ENCODE measurements at regions not wholly inside any gene's neighbourhood (a gene's known extent, or its start where the extent isn't known, plus 50 kb on each side); places are given as distances from the start of the nearest gene placed in this dataset.

- Histone ChIP-seq H3K36me3 (no peaks in the 10 kb centered on the region), H3K9me3 (no peaks in the 10 kb centered on the region), H3K27me3 (no peaks in the 10 kb centered on the region), H3K27ac (no peak overlapping the region), H3K4me1 (peaks cover 7% of the 10 kb centered on the region in 2 donors), H3K4me3 (no peak overlapping the region)
- ATAC-seq (no peak), DNase-seq (no peak)
- in situ Hi-C loops (cut with MboI; ENCODE audit: low sequenced_read_pairs in 4 of 4): no loop called here
- intact Hi-C loops (cut with DNase I; ENCODE audit: low total_unique reads): no loop called here
- TF ChIP-seq CTCF (IDR thresholded peaks at IDR 0.05 in 4 of 5, conservative IDR thresholded peaks at IDR 0.05 in 1 of 5) (no peak), POLR2A (IDR thresholded peaks at IDR 0.05) (no peak)
Measured at GRCh38 chr4:128342762-128343161, 55.1 kb upstream of the PGRMC2 start.

- Histone ChIP-seq H3K27me3 (no peaks in the 10 kb centered on the region), H3K4me3 (no peak overlapping the region), H3K4me1 (no peaks in the 10 kb centered on the region), H3K36me3 (no peaks in the 10 kb centered on the region), H3K9me3 (no peaks in the 10 kb centered on the region), H3K27ac (no peak overlapping the region)
- DNase-seq (no peak), ATAC-seq (no peak)
- no peak for TF ChIP-seq CTCF (IDR thresholded peaks at IDR 0.05 in 4 of 5, conservative IDR thresholded peaks at IDR 0.05 in 1 of 5)
- TF ChIP-seq POLR2A (IDR thresholded peaks at IDR 0.05): no peak
- in situ Hi-C loops (cut with MboI; ENCODE audit: low sequenced_read_pairs in 4 of 4) (no loop called here), intact Hi-C loops (cut with DNase I; ENCODE audit: low total_unique reads) (no loop called here)
Measured at GRCh38 chr4:128341634-128342033, 54.0 kb upstream of the PGRMC2 start.

GRCh38 chr4:128338634-128339355, 51.2 kb upstream of the PGRMC2 start:
- Histone ChIP-seq H3K4me3 (no peak overlapping the region), H3K27ac (no peak overlapping the region), H3K9me3 (no peaks in the 10 kb centered on the region), H3K4me1 (no peaks in the 10 kb centered on the region), H3K27me3 (no peaks in the 10 kb centered on the region), H3K36me3 (no peaks in the 10 kb centered on the region)
- no peak for DNase-seq
- TF ChIP-seq POLR2A (IDR thresholded peaks at IDR 0.05) (no peak), CTCF (IDR thresholded peaks at IDR 0.05 in 4 of 5, conservative IDR thresholded peaks at IDR 0.05 in 1 of 5) (no peak)
- intact Hi-C loops (cut with DNase I; ENCODE audit: low total_unique reads) (no loop called here), in situ Hi-C loops (cut with MboI; ENCODE audit: low sequenced_read_pairs in 4 of 4) (no loop called here)
- no peak for ATAC-seq

- in situ Hi-C loops (cut with MboI; ENCODE audit: low sequenced_read_pairs in 4 of 4): no loop called here
- TF ChIP-seq CTCF (IDR thresholded peaks at IDR 0.05 in 4 of 5, conservative IDR thresholded peaks at IDR 0.05 in 1 of 5): no peak
- no peak for TF ChIP-seq POLR2A (IDR thresholded peaks at IDR 0.05)
Measured at GRCh38 chr4:128337863-128338262, 50.2 kb upstream of the PGRMC2 start.

More at GRCh38 chr4:128337863-128338262, 50.2 kb upstream of the PGRMC2 start:
- intact Hi-C loops (cut with DNase I; ENCODE audit: low total_unique reads): no loop called here
- H3K4me3 ChIP-seq: no peak overlapping the region
- no peaks in the 10 kb centered on the region for H3K9me3 ChIP-seq
- H3K27ac ChIP-seq: no peak overlapping the region
- H3K36me3 ChIP-seq: no peaks in the 10 kb centered on the region
- no peaks in the 10 kb centered on the region for H3K4me1 ChIP-seq
- no peaks in the 10 kb centered on the region for H3K27me3 ChIP-seq
- ATAC-seq (no peak), DNase-seq (no peak)

Measured in gastrocnemius medialis (tissue), 4 donors.